DMS114 treated with DMSO at 0.1 percent for 48 hours (cell line): ENCODE measurements at regions not wholly inside any gene's neighbourhood (a gene's known extent, or its start where the extent isn't known, plus 50 kb on each side); places are given as distances from the start of the nearest gene placed in this dataset.

Experiments
- DNase-seq: peaks from one replicate; lab custom pipeline; 2025; ENCODE audit not compliant: unreplicated experiment; lab: John Stamatoyannopoulos, UW

DNA sequence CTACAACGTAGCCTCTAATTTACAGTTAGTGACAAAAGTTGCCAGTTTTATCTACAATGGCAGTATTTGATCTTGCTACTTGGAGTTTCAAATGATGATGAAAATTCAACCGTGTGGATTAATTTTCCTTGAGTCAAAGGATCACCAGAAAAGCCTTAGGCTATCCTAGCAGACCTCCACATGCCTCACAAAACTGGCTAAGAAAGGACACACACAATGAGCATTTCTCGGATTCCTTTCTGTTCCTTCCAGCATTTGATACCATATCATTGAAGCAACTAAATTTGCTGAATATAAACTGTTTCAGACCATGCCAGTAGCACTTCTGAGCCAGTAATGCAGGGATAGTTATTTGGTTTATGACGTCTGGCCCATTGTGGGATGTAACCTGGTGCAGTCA lies 587.4 kb upstream of the MDFIC2 start:
- no peak for DNase-seq

DNA sequence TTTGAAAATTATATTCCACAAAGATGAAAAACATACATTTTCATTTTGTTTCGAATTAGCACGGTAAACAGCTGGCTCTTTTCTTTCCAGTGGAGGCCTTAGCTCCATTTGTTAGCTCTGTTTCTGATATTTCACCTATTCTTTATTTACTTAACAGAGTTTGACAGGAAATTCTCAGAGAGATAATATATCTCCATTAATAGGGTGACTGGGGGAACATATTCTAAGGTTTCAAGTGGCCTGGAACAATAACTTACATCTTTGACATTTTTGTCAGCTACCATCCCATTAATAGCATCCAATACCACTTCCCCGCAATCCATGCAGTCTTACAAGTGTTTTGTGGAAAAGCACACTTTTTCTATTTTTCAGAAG lies 577.6 kb upstream of the MDFIC2 start:
- DNase-seq, result no peak

DNA sequence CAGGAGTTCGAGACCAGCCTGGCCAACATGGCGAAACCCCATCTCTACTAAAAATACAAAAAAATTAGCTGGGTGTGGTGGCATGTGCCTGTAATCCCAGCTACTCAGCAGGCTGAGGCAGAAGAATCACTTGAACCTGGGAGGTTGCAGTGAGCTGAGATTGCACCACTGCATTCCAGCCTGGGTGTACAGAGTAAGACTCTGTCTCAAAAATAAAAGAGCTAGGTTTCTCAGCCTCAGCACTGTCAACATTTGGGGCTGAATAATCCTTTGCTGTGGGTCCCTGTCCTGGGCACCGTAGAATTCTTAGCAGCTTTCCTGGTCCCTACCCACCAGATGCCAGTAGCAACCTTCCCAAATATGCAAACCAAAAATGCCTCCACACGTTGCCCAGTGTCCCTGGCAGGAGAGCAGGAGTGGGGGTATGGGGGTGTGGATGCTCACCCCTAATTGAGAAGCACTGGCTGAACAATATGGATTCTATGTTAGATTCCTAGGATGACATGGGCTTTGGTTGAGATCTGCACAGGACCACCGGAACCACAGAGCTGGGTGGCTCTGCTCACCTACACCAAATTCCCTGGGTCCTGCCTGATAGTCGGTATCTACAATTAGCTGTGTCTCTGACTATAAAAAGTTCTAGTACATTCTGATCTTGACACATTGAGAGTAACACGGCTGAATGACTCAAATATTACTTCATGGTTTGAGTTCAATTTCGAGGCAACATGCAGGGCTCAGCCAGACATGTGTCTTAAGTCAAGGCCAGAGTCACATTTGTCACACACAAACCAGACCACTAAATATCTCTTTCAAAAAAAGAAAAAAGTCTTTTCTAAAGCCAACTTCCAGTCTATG lies 577.0 kb upstream of the MDFIC2 start:
- DNase-seq, result no peak

DNA sequence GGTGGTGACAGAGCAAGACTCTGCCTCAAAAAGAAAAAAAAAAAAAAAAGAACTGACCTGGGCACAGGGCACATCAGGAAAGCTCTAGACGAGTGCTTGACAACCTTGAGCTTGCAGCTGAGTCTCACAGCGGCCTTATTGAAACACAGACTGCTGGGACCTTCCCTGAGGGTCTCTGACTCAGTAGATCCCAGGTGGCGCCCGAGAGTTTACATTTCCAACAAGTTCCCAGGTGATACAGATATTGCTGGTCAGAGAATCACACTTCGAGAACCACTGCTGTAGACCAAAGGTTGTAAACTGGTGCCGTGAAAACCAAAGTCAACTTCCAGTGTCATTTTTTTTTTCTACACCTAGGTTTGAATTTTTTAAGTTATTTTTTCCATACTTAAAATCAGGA lies 573.2 kb upstream of the MDFIC2 start:
- DNase-seq, result no peak

DNA sequence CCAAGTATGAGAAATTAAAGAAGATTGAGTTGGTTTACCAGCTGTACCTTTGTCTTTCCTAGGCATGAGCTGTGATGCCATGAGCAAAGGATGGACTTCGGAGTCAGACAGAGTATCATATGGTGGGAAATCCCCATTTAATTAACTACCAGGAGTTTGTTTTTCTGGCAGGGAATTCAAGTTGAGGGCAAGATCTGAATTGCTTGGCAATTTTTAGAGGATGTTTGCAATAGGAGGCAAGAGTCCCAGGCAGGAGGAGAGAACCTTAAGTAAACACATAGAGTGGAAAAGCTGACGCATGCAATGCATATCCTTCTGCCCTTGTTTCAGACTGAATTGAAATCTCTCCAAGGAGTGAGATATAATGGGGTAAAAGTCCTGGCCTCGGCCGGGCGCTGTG lies 569.7 kb upstream of the MDFIC2 start:
- DNase-seq, result no peak

DNA sequence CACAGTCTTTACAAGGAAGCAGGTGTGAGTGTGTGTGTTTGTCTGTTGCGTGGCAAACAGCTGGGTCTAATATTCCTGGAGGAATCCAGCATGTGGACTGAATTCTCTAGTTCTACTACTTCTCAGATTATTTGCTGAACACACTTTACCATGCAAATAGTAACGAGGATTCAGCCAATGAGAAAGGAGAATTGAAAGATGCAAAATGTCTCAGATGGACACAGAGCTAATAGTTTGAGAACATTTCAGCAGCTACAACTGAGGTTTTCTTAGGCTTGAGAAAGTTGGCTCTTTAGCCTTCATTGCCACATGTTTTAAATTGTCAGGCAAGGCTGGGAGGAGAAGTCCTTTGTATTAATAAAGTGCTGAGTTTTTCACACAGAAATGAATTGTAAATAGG lies 568.0 kb upstream of the MDFIC2 start:
- no peak for DNase-seq

DNA sequence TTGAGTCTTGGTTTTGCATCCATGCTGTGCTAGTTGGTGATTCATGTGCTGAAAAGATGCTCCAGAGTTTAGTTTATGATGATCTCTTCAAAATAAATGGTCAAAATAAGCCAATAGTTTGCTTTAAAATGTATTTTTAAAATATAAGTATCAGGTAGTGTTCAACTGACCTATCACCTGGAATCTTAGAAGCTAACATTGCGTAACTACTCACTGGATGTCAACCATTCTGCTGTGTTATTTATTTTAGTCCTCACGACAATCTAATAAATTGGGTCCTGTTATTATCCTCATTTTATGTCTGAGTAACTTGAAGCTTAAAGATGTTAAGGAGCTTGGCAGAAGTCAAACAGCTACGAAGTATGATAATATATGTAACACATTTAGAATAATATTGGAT lies 563.7 kb upstream of the MDFIC2 start:
- no peak for DNase-seq

DNA sequence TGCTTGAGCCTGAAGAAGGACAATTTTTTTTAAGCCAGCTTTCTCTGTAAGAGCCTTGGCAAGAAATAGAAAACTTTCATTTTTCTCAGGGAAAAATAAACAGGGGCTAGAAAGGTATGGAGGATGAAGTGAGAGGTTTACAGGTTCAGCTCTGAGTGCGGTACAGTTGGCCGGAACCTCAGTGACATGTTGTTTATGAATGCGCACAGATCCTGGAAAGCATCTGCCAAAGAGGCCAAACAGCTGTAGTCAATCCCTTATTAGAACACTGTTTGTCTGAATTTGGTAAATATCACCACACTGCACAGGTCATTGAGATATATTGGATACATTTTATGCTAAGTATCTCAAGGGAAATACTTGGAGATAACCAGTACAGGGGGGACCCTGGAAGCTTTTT lies 561.8 kb upstream of the MDFIC2 start:
- DNase-seq, result no peak

DNA sequence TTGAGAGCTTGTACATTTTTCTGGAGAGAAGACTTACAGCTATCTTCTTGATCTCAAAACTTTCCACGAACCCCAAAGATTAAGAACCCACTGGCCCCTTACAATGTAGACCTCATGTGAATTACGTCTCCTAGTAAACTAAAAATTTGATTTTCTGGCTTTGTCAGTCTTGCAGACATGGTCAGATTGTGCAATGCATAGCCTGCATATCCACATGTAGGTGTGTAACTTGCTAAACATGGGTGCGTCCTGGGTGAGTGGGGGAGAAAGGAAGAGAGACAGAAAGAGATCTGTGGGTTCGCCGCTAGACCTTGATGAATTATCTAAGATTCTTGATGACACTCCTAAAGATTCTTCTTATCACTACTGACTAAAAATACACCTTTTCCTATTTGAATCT lies 561.2 kb upstream of the MDFIC2 start:
- no peak for DNase-seq

DNA sequence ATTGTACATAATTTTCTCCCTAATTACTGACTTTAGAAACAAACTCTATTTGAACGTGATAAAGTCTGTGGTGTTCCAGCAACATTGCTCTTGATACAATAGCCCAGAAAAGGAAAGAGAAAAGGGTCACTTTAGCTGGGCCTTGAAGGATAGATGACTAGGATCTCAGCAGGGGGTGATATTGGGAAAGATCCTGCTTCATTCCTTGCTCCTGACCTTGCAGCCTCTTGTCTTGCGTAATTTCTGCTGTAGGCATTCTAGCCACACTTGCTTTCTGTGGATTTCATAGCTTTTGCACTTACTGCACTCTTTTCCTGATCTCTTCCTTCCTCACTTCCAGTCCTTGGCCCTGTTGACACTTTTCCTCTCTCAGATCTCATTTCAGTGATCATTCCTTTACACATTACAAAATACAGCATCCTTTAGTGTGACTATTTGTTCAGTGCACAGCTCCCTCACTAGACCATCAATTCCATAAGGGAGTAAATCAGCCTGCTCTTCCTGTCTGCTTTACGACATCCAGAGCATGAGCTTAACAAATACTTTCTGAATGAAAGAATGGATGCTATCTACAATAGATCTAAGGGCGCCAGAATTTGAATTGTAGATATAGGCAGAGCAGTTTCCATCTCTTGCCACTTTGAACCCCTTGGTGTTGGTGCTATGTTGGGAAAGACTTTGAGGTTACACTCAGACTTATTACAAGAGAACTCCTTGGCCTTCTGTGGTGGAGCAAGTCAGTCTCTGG lies 559.6 kb upstream of the MDFIC2 start:
- DNase-seq, result no peak

DNA sequence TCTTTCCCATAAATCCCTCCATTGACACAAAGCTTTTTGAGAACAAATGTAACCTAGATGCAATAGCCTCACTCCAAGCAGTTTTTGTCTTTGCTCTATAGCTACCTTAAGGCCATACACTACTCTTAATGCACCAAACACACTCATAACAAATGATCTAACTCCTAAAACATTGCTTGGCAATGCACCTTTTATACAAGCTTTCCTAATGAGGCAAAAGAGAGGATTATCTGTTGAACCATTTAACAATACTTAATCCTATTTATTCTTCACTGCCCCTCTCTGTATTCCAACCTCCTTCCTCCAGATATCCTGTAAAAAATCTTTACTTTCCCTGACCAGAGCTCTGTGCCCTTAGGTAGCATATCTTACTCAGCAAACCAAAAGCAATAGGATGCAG lies 558.1 kb upstream of the MDFIC2 start:
- no peak for DNase-seq

DNA sequence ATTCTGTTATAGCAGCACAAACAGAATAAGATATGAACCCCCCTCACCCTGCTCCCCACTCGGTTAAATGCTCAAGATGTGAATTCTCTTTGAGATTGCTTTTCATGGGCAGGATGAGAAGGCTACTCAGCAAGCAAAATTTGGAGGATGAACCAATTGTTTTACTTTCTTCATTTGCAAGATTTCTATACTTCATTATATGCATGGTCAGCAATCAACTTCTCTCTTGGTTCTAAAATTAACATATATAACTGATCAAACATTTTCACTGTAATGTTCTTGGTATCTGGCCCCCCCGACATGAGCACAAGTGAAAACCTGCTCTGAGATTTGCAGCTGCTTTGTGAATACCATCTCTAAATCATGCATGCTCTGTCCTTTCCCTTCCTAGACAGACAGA lies 556.1 kb upstream of the MDFIC2 start:
- no peak for DNase-seq

DNA sequence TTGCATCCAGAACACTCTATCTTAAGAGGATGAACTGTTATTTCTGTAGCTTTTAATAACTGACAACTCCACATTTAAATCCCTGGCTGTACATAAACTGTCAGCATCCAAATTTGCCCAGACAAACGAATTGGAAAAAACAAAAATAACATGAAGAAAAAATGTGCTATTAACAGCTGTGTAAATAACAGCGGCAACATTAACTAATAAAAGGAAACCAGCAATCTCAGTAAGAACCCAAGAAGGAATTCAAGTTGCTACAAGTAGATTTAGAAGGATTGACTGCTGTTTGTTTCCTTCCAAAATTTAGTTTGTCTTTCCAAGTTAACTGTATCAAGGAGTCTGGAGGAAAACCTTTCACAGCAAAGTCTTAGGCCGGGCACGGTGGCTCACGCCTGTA lies 550.6 kb upstream of the MDFIC2 start:
- DNase-seq, result no peak

DNA sequence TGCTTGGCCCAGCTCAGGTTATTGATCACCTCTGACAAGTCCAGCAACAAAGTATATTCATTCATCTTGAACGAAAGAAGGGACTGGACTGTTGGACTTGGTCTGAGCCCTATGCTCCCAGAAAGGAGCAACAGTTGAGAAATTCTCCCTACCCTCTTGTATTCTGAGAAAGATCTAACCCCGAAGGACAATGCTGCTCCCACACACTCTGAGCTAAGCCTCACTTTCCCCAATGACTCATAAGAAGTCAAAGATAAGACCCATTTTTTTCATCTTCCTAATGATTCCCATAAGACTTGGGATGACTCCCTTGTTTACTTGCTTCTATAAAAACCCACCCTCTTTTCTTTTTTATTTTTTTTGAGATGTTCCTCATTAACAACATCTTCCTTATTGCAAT lies 549.4 kb upstream of the MDFIC2 start:
- DNase-seq, result no peak

DNA sequence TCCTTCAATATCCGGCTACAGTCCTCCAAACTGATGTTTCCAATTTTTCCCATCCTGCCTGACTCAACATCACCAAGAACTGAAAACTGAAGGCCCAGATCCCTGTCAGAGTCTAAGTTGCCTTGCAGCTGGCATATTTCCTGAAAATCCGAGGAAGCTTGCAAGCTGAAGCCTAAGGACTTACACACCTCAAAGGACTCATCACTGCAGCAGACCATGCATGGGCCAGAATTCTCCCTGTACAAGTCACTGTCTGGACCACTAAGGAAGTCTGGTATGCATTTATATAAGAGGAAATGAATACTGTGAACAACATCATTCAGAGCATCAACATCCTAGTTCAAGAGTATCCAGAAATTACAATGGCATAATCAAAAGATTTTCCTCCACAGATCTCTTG lies 548.8 kb upstream of the MDFIC2 start:
- DNase-seq, result no peak

DNA sequence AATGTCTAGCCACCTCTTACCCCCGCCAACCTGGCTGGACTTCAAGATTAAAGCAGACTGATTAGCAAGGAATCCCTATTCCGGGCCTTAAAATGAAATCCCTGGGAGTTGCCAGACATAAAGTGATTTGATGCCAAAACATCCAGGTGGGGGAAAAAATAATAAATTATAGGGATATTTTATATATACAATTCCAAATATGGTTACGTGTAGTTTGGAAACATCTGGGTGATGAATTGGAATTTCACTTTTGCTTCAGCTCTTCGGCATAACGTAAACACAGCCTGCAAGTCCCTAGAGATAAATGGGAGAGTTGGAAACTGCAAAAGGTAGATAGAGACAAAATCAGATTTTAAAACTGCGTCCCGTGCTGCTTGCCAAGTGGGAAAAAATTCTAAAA lies 545.5 kb upstream of the MDFIC2 start:
- DNase-seq, result no peak

DNA sequence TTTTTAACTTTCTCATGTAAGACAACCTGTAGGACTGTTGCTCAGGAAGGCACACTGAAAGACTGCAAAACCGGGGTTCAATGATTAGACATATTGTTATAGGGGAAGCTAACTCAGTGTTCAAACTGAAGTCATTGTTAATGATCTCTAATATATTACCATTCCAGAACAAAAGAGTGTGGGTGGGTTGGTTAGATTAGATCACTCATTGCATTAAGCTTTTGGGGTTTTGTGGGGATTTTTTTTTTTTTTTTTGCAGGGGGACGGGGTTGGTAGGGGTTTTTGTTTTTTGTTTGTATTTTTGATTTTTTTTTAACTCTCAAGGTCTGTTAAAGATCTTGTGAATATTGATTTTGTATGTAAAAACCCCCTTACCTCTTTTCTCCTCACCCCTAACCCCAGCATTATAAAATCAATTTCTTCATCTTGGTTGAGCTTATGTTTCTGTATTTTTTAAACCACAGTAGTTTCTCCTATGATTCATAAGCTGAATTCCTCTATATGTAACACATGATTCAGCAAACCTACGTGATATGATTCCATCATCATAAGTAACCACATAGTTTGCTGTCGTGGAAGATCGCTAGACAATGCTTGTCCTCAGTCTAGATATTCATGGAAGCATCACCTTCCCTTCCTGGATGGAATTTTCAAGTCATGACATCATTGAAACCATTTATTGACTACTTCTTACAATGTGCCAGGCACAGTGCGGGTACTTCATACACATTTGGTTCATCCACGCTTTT lies 544.1 kb upstream of the MDFIC2 start:
- no peak for DNase-seq

DNA sequence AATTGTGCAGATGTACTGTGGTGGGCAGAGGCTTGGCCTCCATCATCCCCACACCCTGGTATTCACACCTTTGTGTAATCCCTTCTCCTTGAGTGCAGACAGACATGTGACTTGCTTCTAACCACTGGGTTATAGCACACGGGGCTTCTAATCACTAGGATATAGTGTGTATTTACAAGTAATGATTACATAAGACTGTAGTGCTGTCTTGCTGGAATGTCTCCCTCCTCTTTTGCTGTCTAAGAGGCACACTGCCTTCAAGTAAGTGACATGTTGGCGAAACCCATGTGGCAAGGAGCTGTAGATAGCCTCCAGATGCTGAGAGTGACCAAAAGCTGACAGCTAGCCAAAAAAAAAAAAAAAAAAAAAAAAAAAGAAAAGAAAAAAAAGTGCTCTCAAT lies 542.7 kb upstream of the MDFIC2 start:
- no peak for DNase-seq

DNA sequence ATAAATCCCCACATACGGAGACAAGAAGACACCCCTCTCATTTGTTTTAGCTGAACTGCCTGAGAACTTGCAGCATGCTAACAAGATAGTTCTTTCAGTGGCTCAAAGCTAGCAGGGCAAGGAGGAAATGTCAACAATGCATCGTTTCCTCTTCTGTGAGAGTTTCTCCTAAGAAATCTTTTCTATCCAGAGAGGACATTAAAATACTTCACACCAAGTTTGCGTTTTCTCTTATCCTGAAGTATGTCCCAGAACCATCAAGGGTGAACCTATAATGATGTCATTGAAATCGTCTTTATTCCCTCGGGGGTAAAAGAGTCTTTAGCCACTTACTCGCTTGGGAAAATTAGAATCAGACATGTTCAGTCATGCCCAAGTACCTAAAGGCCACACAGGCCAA lies 541.7 kb upstream of the MDFIC2 start:
- no peak for DNase-seq

DNA sequence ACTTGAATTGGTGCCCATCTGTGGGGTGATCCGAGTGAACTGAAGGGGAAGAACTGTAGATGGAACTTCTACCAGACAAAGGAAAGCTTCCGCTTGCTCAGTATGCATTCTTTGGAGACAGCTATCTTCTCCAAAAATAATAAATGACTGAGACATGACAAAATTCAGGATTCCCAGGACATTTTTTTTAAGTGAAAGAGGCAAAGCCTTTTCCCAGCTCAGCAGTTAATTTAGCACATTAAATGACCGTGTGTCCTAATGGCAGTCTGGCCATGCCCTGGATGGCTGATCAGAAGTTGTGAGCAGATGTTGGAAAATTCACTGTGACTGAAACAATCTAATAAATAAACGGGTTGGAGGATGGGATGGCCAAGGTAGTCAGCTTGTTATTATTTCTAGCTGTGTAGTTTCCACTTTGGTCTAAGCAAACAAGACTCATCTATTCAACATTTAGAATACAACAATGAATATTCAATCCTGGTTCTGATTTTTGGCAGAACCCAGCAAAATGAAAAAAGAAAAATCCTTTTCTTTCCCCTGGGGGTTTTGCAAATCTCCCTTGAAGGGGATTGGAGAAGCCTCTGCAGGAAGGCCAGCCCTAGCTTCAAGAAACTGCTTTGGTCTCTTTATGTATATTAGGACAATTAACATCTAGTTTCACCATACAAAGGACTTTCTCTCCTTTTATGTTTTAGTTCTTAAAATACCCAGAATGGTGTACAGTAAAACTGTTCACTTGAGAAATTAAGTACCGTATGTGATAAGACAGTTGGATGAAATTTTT lies 540.9 kb upstream of the MDFIC2 start:
- DNase-seq, result no peak
